GM12874 (cell line): ENCODE measurements at regions not wholly inside any gene's neighbourhood (a gene's known extent, or its start where the extent isn't known, plus 50 kb on each side); places are given as distances from the start of the nearest gene placed in this dataset.
A peak's percentile ranks its signal among the peaks of the same experiment; 100 is the strongest.

Experiments used
- CTCF ChIP-seq: IDR thresholded peaks from 2 replicates; pipeline ENCODE4 v1.5.1; 2011; ENCODE audit warnings: low read depth, mild to moderate bottlenecking, control low read depth, low read length, moderate library complexity; ENCODE audit not compliant: insufficient read depth

DNA sequence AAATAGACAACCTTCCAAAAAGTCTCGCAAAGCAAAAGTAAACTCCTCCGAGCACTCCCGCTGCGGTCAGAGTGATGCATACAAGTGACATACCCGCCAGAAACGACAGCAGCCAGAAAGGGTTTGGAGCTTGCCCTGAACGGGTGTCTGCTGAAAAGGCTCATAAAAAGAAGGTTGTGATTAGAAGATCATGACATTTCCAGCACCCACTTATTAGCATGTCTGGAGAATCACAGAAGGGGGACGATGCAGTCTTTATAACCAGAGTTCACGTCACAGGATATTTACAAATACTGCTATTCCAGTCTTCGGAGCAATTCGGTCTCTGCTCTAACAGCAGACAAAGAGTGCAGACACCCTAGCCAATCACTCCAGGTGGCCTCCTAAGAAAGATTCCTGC, 59.1 kb upstream of the FRMD4B start:
- TF ChIP-seq CTCF: no peak

DNA sequence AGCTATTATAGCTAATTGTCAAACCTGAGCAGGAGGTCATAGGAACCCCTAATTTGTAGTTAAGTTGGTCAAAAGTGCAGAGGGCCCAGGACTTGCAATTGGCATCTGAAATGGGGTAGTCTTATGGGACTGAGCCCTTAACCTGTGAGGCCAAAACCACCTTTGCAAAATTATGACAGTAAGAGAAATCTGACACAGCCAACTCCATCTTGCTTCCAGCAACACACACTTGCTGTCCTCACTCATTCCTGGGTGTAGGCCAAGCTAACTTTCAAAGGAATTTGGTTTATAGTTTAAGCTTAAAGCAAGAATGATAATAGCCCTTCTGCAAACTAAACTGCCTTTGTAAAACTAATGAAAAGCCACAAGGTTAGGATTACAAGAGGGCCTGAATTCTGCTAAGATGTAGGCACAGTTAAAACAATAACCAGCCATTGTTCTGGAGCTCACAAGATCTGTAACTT, 57.6 kb upstream of the FRMD4B start:
- no peak for TF ChIP-seq CTCF

- no peak for TF ChIP-seq CTCF
Measured at GRCh38 chr3:69442771-69443311, 57.0 kb upstream of the FRMD4B start.

DNA sequence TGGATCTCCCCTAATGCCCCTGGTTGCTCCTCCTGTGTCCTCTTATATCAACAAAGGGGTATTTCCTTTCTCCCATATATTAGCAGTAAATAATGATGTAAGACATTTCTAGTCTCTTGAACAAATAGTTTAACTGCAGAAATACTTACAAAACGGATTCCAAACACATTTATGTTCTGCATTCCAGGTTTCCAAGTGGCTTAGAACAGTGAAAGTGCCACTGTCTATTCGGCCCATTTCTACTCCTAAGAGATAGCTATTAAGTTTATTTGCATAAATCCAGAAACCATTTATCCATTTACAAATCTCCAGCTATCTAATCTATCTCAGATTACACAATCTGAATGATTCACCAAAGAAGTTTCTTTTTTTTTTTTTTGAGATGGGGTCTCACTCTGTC, 55.8 kb upstream of the FRMD4B start:
- no peak for TF ChIP-seq CTCF

GRCh38 chr3:69441040-69441439, 55.2 kb upstream of the FRMD4B start:
- TF ChIP-seq CTCF: no peak

- TF ChIP-seq CTCF: peak; percentile 53; the same call in 1 of the 2 replicates
Measured at GRCh38 chr3:69439643-69440270, 53.9 kb upstream of the FRMD4B start.

DNA sequence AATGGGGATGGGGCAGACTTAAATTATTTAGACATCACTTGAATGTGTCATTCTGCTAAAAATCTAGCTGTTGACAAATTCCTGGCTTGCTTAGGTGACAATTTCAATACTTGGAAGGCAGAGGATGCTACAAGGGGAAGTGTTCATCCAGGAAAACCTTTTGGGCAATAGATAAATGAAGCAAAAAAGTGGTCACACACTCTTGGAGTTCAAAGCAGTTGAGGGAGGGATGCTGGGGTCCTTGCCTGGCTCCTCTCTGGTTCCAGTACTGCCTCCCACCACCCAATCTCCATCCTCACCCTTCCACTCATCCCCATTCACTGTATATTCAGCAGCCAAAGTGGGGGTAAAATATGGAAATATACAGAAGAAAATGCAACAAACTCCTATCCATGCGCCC, 52.6 kb upstream of the FRMD4B start:
- TF ChIP-seq CTCF: no peak
